Activated CD8-positive, alpha-beta memory T cell treated with anti-CD3 and anti-CD28 coated beads, Interleukin-2, amount 10 ng/mL, durations not matched to agents 7 days and 5 days (primary cell): ENCODE measurements at regions not wholly inside any gene's neighbourhood (a gene's known extent, or its start where the extent isn't known, plus 50 kb on each side); places are given as distances from the start of the nearest gene placed in this dataset.

ENCODE experiments used
- ATAC-seq: fragments of 150-1000 bp; cut with Tn5 transposase; one replicate; pipeline ENCODE4 v1.10.0; 2021; ENCODE audit warnings: moderate library complexity
- CTCF ChIA-PET: fragments of 350-600 bp; sonication (Branson Sonifier 250); formaldehyde crosslinking; loops from one replicate; lab custom pipeline; 2021; ENCODE audit warnings: antibody characterized with exemption; lab: Charles Lee
- DNase-seq: peaks from one replicate; pipeline ENCODE4 v3.0.0-alpha.2; 2020
- H3K27ac Mint-ChIP-seq: one replicate; pipeline ENCODE4 v1.8.0; 2021; ENCODE audit warnings: mild to moderate bottlenecking, mixed read lengths
- H3K27me3 Mint-ChIP-seq: one replicate; pipeline ENCODE4 v1.8.0; 2021; ENCODE audit warnings: mixed read lengths
- H3K36me3 Mint-ChIP-seq: one replicate; pipeline ENCODE4 v1.8.0; 2021; ENCODE audit warnings: mild to moderate bottlenecking, mixed read lengths
- H3K4me1 Mint-ChIP-seq: one replicate; pipeline ENCODE4 v1.8.0; 2021; ENCODE audit warnings: mixed read lengths
- H3K4me3 Mint-ChIP-seq: one replicate; pipeline ENCODE4 v1.8.0; 2021; ENCODE audit warnings: mild to moderate bottlenecking, moderate library complexity, mixed read lengths
- H3K9me3 Mint-ChIP-seq: one replicate; pipeline ENCODE4 v1.8.0; 2022; ENCODE audit warnings: low read depth, mixed read lengths

DNA sequence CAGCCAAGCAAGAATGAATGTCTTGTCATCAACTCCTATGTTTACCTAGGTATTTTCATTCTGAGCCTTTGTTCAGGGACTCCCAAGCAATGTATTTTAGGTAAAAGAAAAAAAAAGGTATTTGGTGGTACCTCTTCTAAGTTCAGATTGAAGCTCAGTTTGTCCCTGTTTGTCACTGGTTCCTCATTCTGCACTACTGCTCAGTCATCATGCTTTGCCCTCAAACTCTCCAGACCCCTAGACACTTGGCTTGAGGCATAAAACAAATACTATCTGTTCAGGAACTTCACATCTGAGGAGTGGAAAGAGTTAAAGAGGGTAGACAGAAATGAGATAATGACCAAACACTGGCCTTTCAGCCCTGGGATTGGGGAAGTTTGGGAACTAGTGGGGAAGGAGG, 163.6 kb upstream of the HNRNPA3 start:
- Mint-ChIP-seq H3K36me3 (no peaks in the 10 kb centered on the region), H3K9me3 (peaks cover 2% of the 10 kb centered on the region), H3K4me1 (no peaks in the 10 kb centered on the region), H3K27ac (no peak overlapping the region), H3K27me3 (peaks cover 33% of the 10 kb centered on the region), H3K4me3 (no peak overlapping the region)
- ATAC-seq (no peak), DNase-seq (no peak)
- CTCF ChIA-PET, result no interaction called here

DNA sequence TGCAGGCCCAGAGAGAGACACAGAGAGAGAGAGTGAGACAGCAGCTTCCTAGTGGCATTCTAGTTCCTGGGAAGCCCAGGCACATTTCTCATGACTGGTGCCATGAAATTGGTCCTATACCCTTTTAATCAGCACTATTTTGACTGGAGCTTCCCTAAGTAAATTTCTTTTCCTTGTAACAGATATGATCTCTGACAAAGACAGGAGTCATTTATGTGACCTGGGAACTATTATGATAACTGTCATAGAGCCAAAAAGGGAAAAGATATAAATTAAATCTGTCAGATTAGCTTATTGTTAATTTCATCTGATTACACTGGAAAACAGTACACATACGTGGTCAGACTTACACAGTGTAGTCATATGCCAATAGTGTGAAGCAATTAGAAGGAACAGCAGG, 161.3 kb upstream of the HNRNPA3 start:
- no peaks in the 10 kb centered on the region for H3K4me1 Mint-ChIP-seq
- peaks cover 2% of the 10 kb centered on the region for H3K9me3 Mint-ChIP-seq
- no peaks in the 10 kb centered on the region for H3K36me3 Mint-ChIP-seq
- DNase-seq, result no peak
- H3K27ac Mint-ChIP-seq, result no peak overlapping the region
- peaks cover 33% of the 10 kb centered on the region for H3K27me3 Mint-ChIP-seq
- CTCF ChIA-PET, result no interaction called here
- no peak overlapping the region for H3K4me3 Mint-ChIP-seq
- no peak for ATAC-seq

DNA sequence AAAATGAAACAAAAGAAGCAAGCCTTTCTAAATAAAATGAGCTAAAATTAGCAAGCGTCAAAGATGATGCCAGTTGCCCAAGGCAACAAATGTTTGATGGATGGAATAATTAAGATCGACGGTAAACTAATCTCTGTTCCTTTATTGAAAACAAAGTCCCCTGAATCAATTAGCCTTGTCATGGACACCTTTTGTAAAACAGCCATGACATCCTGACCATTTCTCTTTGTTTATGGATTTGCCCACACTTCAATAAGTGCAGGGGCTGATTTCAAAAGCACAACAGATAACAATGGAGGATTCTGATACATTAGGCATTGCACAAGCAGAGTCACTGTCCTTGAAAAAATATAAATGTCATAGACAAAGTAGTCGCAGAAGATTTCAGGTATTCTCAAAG, 160.1 kb upstream of the HNRNPA3 start:
- Mint-ChIP-seq H3K4me3 (no peak overlapping the region), H3K27me3 (peaks cover 30% of the 10 kb centered on the region), H3K9me3 (peaks cover 2% of the 10 kb centered on the region), H3K27ac (no peak overlapping the region), H3K4me1 (no peaks in the 10 kb centered on the region), H3K36me3 (no peaks in the 10 kb centered on the region)
- ATAC-seq (no peak), DNase-seq (no peak)
- CTCF ChIA-PET, result no interaction called here

DNA sequence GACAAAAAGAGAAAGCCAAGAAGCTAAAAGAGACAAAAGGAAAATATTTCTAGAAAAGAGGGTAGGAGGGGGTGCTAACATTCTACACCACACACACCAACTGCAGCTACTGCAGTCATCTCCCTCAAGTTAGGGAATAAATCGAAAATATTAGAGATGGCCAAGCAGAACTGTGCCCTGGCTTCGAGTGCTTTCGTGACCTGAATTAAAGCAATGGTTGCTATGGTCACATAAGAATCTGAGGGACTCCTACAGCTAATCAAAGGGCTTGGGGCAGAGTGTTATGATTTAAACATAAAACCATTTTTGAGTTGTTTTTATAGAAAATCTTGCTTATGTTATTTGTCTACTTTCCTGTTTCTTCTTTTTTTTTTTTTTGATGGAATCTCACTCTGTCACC, 159.6 kb upstream of the HNRNPA3 start:
- peaks cover 2% of the 10 kb centered on the region for H3K9me3 Mint-ChIP-seq
- H3K4me3 Mint-ChIP-seq, result no peak overlapping the region
- peaks cover 28% of the 10 kb centered on the region for H3K27me3 Mint-ChIP-seq
- no peak overlapping the region for H3K27ac Mint-ChIP-seq
- CTCF ChIA-PET, result no interaction called here
- no peaks in the 10 kb centered on the region for H3K36me3 Mint-ChIP-seq
- no peak for DNase-seq
- no peak for ATAC-seq
- no peaks in the 10 kb centered on the region for H3K4me1 Mint-ChIP-seq

DNA sequence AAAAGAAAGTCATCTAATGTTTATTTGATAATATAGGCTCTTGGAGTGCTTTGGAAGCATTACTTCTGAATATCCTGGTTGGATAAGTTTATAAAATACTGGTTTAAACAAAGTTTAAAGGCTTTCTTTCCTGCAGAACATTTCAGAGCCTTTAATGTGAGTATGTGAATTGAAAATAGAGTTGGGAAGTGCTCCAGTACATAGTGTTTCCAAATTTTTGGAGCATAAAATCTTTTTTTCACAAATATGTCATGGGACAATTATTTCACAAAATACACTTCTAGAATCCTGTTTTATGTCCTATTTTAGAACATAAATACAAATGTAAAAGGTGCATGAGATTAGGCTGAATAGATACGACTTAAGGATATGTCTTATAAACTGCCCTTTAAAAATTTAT, 158.9 kb upstream of the HNRNPA3 start:
- H3K27ac Mint-ChIP-seq, result no peak overlapping the region

DNA sequence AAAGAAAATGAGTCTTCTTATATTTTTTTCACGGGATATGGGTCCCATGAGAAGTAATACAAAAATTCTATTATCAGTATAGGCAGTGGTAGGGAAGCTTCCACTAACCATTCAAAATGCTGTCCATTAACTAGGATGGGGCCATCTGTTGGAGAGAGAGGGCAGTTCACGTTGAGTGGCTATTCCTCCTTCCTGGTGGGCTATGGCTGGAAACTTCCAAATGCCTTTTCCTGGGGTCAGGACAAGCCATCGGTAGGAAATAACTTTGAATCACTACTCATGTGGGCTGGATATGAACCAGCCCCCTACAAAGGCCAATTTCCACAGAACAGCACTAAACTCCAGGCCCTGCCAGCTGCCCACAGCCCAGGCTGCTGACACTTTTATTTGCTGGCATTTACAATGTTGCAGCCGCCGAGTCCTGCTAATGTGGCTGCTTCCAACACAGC, 156.1 kb upstream of the HNRNPA3 start:
- Mint-ChIP-seq H3K27ac (no peak overlapping the region), H3K9me3 (no peaks in the 10 kb centered on the region), H3K4me3 (no peak overlapping the region), H3K4me1 (peaks cover 13% of the 10 kb centered on the region), H3K36me3 (no peaks in the 10 kb centered on the region), H3K27me3 (peaks cover 5% of the 10 kb centered on the region)
- ATAC-seq (no peak), DNase-seq (no peak)
- CTCF ChIA-PET, result interaction anchor here (0.6 kb wide), 1 partner anchor 93 kb away, joined by 4 read pairs; no protein-coding TSS in a partner anchor

More for the DNA sequence above, 158.9 kb upstream of the HNRNPA3 start:
- Mint-ChIP-seq H3K4me1 (peaks cover 5% of the 10 kb centered on the region), H3K4me3 (no peak overlapping the region), H3K36me3 (no peaks in the 10 kb centered on the region), H3K9me3 (peaks cover 2% of the 10 kb centered on the region), H3K27me3 (peaks cover 27% of the 10 kb centered on the region)
- DNase-seq, result no peak
- CTCF ChIA-PET, result no interaction called here
- ATAC-seq, result no peak

DNA sequence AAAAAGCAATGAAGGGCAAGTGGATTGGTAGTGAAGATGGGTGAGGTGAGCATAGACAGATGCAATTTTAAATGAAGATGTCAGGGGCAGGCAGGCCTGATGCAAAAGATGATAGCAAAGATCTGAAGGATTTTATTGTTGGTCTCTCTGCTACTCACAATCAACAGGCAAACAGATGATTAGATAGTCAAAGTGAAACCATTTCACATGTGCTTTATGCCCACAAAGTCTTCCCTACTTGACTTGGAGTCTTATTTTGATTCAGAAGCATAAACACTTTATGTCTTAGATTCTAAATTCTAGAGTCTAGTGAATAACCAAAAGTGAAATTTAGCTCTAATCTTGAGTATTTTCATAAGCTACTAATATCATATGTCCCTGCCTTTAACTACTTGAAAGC, 153.8 kb upstream of the HNRNPA3 start:
- no peaks in the 10 kb centered on the region for H3K9me3 Mint-ChIP-seq
- H3K27me3 Mint-ChIP-seq, result no peaks in the 10 kb centered on the region
- H3K4me1 Mint-ChIP-seq, result peaks cover 15% of the 10 kb centered on the region
- H3K27ac Mint-ChIP-seq, result no peak overlapping the region
- no peak overlapping the region for H3K4me3 Mint-ChIP-seq
- DNase-seq (no peak), ATAC-seq (peak; percentile 75)
- no peaks in the 10 kb centered on the region for H3K36me3 Mint-ChIP-seq
- CTCF ChIA-PET, result no interaction called here

DNA sequence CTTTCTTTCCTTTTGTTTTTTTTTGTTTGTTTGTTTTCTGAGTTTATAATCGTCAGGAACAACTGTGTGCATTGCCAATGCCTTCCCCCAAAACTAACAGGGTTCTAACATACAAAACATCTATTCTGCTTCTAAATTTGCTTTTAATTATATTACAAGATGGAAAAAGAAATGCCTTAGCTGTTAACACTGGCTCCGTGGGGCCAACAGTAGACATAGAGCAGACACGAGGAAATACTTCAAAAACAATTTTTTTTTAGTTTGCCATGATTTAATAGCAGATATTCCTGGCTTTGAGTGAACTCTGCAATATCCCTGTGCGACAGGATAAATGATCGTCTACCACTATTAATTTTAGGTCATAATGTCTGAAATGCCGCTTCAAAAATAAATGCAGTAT, 153.3 kb upstream of the HNRNPA3 start:
- Mint-ChIP-seq H3K9me3 (no peaks in the 10 kb centered on the region), H3K4me3 (no peak overlapping the region), H3K36me3 (no peaks in the 10 kb centered on the region), H3K27me3 (no peaks in the 10 kb centered on the region), H3K27ac (no peak overlapping the region), H3K4me1 (peaks cover 15% of the 10 kb centered on the region)
- no peak for DNase-seq
- no peak for ATAC-seq
- CTCF ChIA-PET, result no interaction called here

DNA sequence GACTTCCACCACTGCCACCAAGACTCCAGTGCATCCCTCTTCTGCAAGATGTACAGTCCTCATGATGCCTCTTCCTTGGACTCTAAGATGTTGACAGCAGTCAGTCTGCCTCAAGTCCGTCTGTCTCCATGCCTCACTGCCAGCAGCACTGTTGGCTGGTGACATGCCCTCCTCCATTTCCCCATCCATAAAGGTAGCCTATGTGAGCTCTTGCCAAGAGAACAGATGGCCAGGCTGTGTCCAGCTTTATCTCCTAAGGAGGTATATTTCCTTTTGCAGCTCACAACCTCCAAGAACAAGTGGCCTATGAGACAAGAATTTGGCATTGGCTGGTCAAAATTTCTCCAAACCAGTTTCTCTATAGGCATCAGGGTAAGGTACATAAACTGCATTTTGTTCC, 149.3 kb upstream of the HNRNPA3 start:
- Mint-ChIP-seq H3K27ac (no peak overlapping the region), H3K36me3 (no peaks in the 10 kb centered on the region), H3K9me3 (no peaks in the 10 kb centered on the region), H3K4me3 (no peak overlapping the region), H3K27me3 (no peaks in the 10 kb centered on the region), H3K4me1 (peaks cover 14% of the 10 kb centered on the region)
- ATAC-seq (no peak), DNase-seq (no peak)
- CTCF ChIA-PET, result no interaction called here

DNA sequence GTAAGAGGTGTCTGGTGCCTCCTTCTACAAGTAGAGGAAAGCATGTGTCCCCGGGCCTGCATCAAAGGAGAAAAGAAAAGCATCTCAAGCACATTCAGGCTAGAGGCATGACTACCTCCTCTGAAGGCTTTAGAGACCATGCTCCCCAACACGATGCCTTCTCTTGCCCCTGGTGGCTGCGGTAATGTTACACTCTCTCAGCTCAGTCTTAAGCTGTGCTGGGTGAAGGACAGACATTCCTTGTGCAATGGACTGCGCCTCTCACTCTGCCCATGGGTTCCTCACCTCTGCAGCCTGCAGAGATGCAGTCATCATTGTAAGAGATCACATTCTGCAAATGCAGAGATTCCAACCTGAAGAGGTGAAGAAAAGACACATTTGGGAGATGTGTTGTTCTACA, 148.2 kb upstream of the HNRNPA3 start:
- no peak for DNase-seq
- H3K4me1 Mint-ChIP-seq, result peaks cover 5% of the 10 kb centered on the region
- H3K36me3 Mint-ChIP-seq, result no peaks in the 10 kb centered on the region
- CTCF ChIA-PET, result no interaction called here
- H3K4me3 Mint-ChIP-seq, result no peak overlapping the region
- no peak for ATAC-seq
- H3K27me3 Mint-ChIP-seq, result no peaks in the 10 kb centered on the region
- H3K27ac Mint-ChIP-seq, result no peak overlapping the region
- H3K9me3 Mint-ChIP-seq, result no peaks in the 10 kb centered on the region

DNA sequence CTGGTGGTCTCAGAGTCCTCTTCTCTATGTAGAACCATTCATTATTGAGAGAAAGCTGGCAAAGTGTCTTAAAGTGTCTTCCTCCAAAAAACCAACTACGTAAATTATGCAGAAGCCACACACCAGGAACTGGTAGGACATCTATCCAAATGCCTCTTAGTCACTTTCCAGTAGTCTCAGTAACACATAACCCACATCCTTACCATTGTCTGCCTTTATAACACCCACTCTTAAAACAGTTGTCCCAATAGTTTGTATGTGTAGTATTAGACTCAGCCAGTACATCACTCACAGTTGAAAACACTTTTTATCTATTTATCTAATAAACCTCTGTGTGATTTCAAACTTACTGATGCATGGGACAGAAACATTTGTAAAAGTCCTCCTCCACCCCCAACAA, 143.6 kb upstream of the HNRNPA3 start:
- CTCF ChIA-PET, result no interaction called here
- no peak for ATAC-seq
- H3K36me3 Mint-ChIP-seq, result no peaks in the 10 kb centered on the region

DNA sequence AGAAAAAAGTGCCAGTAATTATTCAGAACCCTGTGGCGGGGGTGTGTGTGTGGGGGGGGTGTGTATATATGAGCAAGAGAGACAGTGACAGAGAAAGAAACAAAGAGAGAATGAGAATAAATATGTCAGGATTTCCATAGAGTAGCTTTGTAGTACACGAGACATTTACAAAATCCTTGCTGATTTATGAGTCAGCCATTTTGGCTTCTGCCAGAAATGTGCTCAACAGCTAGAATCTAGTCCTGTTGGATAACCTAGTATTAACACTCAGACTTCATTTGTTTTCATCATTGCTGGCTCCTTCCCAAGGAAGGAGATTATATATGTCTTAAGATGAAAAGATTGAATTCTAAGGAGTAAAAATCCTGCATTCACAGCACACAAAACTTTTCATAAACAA, 140.5 kb upstream of the HNRNPA3 start:
- H3K9me3 Mint-ChIP-seq, result no peaks in the 10 kb centered on the region
- H3K4me3 Mint-ChIP-seq, result no peak overlapping the region
- no peaks in the 10 kb centered on the region for H3K36me3 Mint-ChIP-seq
- CTCF ChIA-PET, result interaction anchor here (1.1 kb wide), 1 partner anchor 9 kb away, joined by 4 read pairs; no protein-coding TSS in a partner anchor
- H3K27me3 Mint-ChIP-seq, result peaks cover 21% of the 10 kb centered on the region
- H3K27ac Mint-ChIP-seq, result no peak overlapping the region
- ATAC-seq (no peak), DNase-seq (no peak)
- H3K4me1 Mint-ChIP-seq, result no peaks in the 10 kb centered on the region

More for the DNA sequence above, 143.6 kb upstream of the HNRNPA3 start:
- no peak for DNase-seq
- H3K27me3 Mint-ChIP-seq, result peaks cover 14% of the 10 kb centered on the region
- no peaks in the 10 kb centered on the region for H3K9me3 Mint-ChIP-seq
- no peak overlapping the region for H3K4me3 Mint-ChIP-seq
- H3K27ac Mint-ChIP-seq, result no peak overlapping the region
- H3K4me1 Mint-ChIP-seq, result no peaks in the 10 kb centered on the region

DNA sequence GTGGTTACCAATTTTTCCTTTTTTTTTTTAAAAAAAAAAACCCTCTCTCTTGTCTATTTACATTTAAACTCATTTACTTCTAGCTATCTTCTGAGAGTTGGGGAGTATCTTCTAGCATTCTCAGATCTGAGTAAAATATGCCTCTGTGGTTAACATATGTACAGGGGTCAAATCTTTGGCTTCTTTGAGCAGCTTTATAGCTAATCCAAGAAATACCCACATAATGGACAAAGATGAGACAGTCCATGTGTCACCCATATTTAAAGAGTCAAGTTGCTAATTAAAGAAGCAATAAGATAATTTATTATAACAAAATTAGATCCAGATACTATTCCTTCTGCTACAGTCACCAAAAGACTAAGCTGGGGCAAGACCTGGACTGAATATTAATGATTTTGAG, 139.0 kb upstream of the HNRNPA3 start:
- no peaks in the 10 kb centered on the region for H3K36me3 Mint-ChIP-seq
- H3K4me1 Mint-ChIP-seq, result no peaks in the 10 kb centered on the region
- DNase-seq, result no peak
- H3K9me3 Mint-ChIP-seq, result no peaks in the 10 kb centered on the region
- no peak for ATAC-seq
- no peak overlapping the region for H3K4me3 Mint-ChIP-seq
- H3K27me3 Mint-ChIP-seq, result peaks cover 24% of the 10 kb centered on the region
- H3K27ac Mint-ChIP-seq, result no peak overlapping the region
- CTCF ChIA-PET, result interaction anchor here (0.7 kb wide), 1 partner anchor 12 kb away, joined by 3 read pairs; no protein-coding TSS in a partner anchor

DNA sequence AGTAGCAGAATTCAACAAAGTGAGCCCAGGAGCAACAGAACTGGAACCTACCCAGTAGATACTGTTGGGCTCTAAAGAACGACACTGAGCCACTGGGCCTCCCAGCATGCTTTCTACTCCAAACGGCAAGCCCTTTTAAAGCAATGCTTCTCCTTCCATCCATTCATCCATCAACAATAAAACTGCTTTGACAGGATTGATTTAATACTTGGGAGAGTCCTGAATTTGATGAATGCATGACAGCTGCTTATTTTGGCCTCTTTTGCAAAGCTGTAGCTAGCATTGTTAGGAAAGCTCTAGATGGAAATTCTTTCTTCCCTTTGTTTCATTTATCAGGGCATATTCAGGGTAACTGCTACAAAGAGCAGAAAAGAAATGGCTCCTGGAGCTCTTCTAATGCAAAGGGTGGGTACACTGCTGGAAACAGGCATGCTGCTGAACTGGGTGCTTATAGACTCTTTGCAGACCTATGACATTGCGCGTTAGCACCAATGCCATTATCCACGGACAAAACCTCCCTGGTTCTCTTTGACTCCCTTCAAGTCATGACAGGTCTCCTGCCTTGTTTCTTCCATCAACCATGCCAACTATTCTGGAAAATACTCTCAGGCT, 138.4 kb upstream of the HNRNPA3 start:
- ATAC-seq, result no peak
- H3K4me3 Mint-ChIP-seq, result no peak overlapping the region
- H3K9me3 Mint-ChIP-seq, result no peaks in the 10 kb centered on the region
- no peaks in the 10 kb centered on the region for H3K4me1 Mint-ChIP-seq
- no peaks in the 10 kb centered on the region for H3K36me3 Mint-ChIP-seq
- no peak overlapping the region for H3K27ac Mint-ChIP-seq
- H3K27me3 Mint-ChIP-seq, result peaks cover 24% of the 10 kb centered on the region
- CTCF ChIA-PET, result no interaction called here
- DNase-seq, result no peak
